Upper lobe of left lung (tissue), 4 donors: ENCODE measurements at regions not wholly inside any gene's neighbourhood (a gene's known extent, or its start where the extent isn't known, plus 50 kb on each side); places are given as distances from the start of the nearest gene placed in this dataset.

Source experiments
- CTCF ChIP-seq, 6 experiments: fragments of 450-650 bp in 4 of 6; fragments of 200-600 bp in 2 of 6; sonication (generic) in 2 of 6; IDR thresholded peaks; one replicate each; pipeline ENCODE4 v1.5.1; 2016 to 2019; ENCODE audit warnings: antibody characterized with exemption in 6 of 6
- EP300 ChIP-seq, 4 donors: sonication (generic); formaldehyde crosslinking; IDR thresholded peaks; one replicate each; pipeline ENCODE4 v1.5.1; 2017; ENCODE audit warnings: antibody characterized with exemption in 4 of 4, control low read depth in 2 of 4
- POLR2A ChIP-seq, 4 donors: fragments of 450-650 bp; IDR thresholded peaks; one replicate each; pipeline ENCODE4 v1.5.1; 2016 to 2017; ENCODE audit warnings: antibody characterized with exemption in 4 of 4, mild to moderate bottlenecking in 2 of 4

- TF ChIP-seq POLR2A (IDR thresholded peaks at IDR 0.05) (no peak), CTCF (IDR thresholded peaks at IDR 0.05) (no peak), EP300 (IDR thresholded peaks at IDR 0.05) (no peak)
These were observed 153.8 kb upstream of the KLF3 start for GRCh38 chr4:38510201-38510600.
